CD4-positive, alpha-beta T cell (primary cell): ENCODE measurements at regions not wholly inside any gene's neighbourhood (a gene's known extent, or its start where the extent isn't known, plus 50 kb on each side); places are given as distances from the start of the nearest gene placed in this dataset.
"Not testable (repeated sequence)": the region's sequence is repeated elsewhere in the genome, so short reads cannot be mapped to it uniquely, and the experiment has no call there.

ENCODE experiments used
- ATAC-seq: fragments of 200-7000 bp; cut with Tn5 transposase; one replicate; pipeline ENCODE4 v1.10.0; 2022; ENCODE audit warnings: mild to moderate bottlenecking; ENCODE audit not compliant: poor library complexity
- CTCF ChIA-PET: fragments of 350-600 bp; sonication (Branson Sonifier 250); formaldehyde crosslinking; loops from one replicate; lab custom pipeline; 2021; ENCODE audit warnings: antibody characterized with exemption, inconsistent platforms; lab: Charles Lee
- POLR2A ChIA-PET: fragments of 350-600 bp; sonication (Branson Sonifier 250); formaldehyde crosslinking; loops from one replicate; lab custom pipeline; 2021; ENCODE audit warnings: antibody characterized with exemption, inconsistent platforms; lab: Charles Lee
- DNase-seq, 14 experiments: peaks; one replicate each; pipeline ENCODE4 v3.0.0-alpha.2; 2013 to 2020; ENCODE audit warnings: mixed read lengths in 2 of 14
- H3K27ac ChIP-seq, 2 donors: one replicate each; pipeline versions ENCODE4 v1.5.1 to v1.7.0; 2013; ENCODE audit warnings: low read length in 2 of 2, low read depth in 1 of 2, mild to moderate bottlenecking in 1 of 2
- H3K27me3 ChIP-seq, 2 experiments: 1 replicate in 1 of 2; 2 replicates in 1 of 2; pipeline versions ENCODE4 v1.6.1 to v1.7.0; 2013; ENCODE audit warnings: low read length in 2 of 2, control low read depth in 1 of 2, mild to moderate bottlenecking in 1 of 2, moderate library complexity in 1 of 2; ENCODE audit not compliant: insufficient read depth in 2 of 2, control insufficient read depth in 1 of 2
- H3K36me3 ChIP-seq: one replicate; pipeline ENCODE4 v1.6.1; 2013; ENCODE audit warnings: low read length, control low read depth; ENCODE audit not compliant: insufficient read depth
- H3K4me1 ChIP-seq: one replicate; pipeline ENCODE4 v1.6.1; 2013; ENCODE audit warnings: low read length, control low read depth; ENCODE audit not compliant: insufficient read depth
- H3K4me3 ChIP-seq: one replicate; pipeline ENCODE4 v1.5.1; 2013; ENCODE audit warnings: mild to moderate bottlenecking, low read length, moderate library complexity
- H3K9me3 ChIP-seq, 2 experiments: 1 replicate in 1 of 2; 2 replicates in 1 of 2; pipeline versions ENCODE4 v1.6.1 to v1.7.0; 2013; ENCODE audit warnings: low read length in 2 of 2, mild to moderate bottlenecking in 2 of 2, control low read depth in 1 of 2, moderate library complexity in 1 of 2; ENCODE audit not compliant: control insufficient read depth in 1 of 2, insufficient read depth in 1 of 2
- H3K27ac Mint-ChIP-seq: one replicate; pipeline ENCODE4 v1.8.0; 2020; ENCODE audit warnings: mixed read lengths
- H3K27me3 Mint-ChIP-seq: one replicate; pipeline ENCODE4 v1.8.0; 2021; ENCODE audit warnings: mixed read lengths
- H3K36me3 Mint-ChIP-seq: one replicate; pipeline ENCODE4 v1.8.0; 2021; ENCODE audit warnings: low read depth, mixed read lengths
- H3K4me1 Mint-ChIP-seq: one replicate; pipeline ENCODE4 v1.8.0; 2021; ENCODE audit warnings: low read depth, mixed read lengths
- H3K4me3 Mint-ChIP-seq: one replicate; pipeline ENCODE4 v1.8.0; 2020; ENCODE audit warnings: mild to moderate bottlenecking, mixed read lengths
- H3K9me3 Mint-ChIP-seq: one replicate; pipeline ENCODE4 v1.8.0; 2020; ENCODE audit warnings: mixed read lengths
- CTCF ChIP-seq: fragments of 200-600 bp; IDR thresholded peaks from one replicate; pipeline ENCODE4 v1.8.0; 2022; ENCODE audit warnings: antibody characterized with exemption, mild to moderate bottlenecking
- intact Hi-C, 2 experiments: fragments of 100-400 bp; cut with DNase I in 1 of 2; cut with micrococcal nuclease in 1 of 2; formaldehyde crosslinking; loops; one replicate each; pipeline versions ENCODE4 v1.15.1 to v1.9.0; 2023 to 2025; cut with DNase I, micrococcal nuclease

- Histone ChIP-seq H3K27ac (no peak overlapping the region), H3K36me3 (no peaks in the 10 kb centered on the region), H3K9me3 (peaks cover 0 to 5% of the 10 kb centered on the region in 2 experiments), H3K4me3 (no peak overlapping the region), H3K27me3 (peaks cover 0 to 4% of the 10 kb centered on the region in 2 experiments), H3K4me1 (no peaks in the 10 kb centered on the region)
- Mint-ChIP-seq H3K4me3 (no peak overlapping the region), H3K9me3 (peaks cover 14% of the 10 kb centered on the region), H3K27ac (no peak overlapping the region), H3K36me3 (no peaks in the 10 kb centered on the region), H3K4me1 (no peaks in the 10 kb centered on the region), H3K27me3 (no peaks in the 10 kb centered on the region)
- intact Hi-C loops: no loop called here
- ATAC-seq (no peak), DNase-seq (no peak)
- TF ChIP-seq CTCF: no peak
- ChIA-PET POLR2A (no interaction called here), CTCF (no interaction called here)
These were observed 68.3 kb upstream of the RC3H1 start for GRCh38 chr1:174090471-174090870.

GRCh38 chr1:174080819-174081218 is 58.7 kb upstream of the RC3H1 start:
- Mint-ChIP-seq H3K4me3 (no peak overlapping the region), H3K27ac (no peak overlapping the region), H3K4me1 (no peaks in the 10 kb centered on the region), H3K9me3 (peaks cover 3% of the 10 kb centered on the region), H3K27me3 (no peaks in the 10 kb centered on the region), H3K36me3 (no peaks in the 10 kb centered on the region)
- TF ChIP-seq CTCF: no peak
- H3K9me3 ChIP-seq: peaks cover 0 to 4% of the 10 kb centered on the region in 2 experiments
- ChIA-PET CTCF (no interaction called here), POLR2A (no interaction called here)
- intact Hi-C loops: no loop called here
- H3K27ac ChIP-seq: no peak overlapping the region
- no peaks in the 10 kb centered on the region for H3K36me3 ChIP-seq
- no peak overlapping the region for H3K4me3 ChIP-seq
- H3K27me3 ChIP-seq: no peaks in the 10 kb centered on the region
- DNase-seq (no peak), ATAC-seq (no peak)
- no peaks in the 10 kb centered on the region for H3K4me1 ChIP-seq

DNA sequence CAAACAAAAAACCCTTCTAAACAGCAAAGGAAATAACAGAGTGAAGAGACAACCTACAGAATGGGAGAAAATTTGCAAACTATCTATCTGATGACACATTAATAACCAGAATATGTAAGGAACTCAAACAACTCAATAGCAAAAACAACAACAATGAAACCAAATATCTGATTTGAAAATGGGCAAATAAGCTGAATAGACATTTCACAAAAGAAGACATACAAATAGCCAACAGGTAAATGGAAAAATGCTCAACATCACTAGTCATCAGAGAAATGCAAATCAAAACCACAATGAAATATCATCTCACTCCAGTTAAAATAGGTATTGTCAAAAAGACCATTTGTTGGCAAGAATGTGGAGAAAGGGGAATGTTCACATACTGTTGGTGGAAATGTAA is 57.6 kb upstream of the RC3H1 start:
- H3K36me3 Mint-ChIP-seq: no peaks in the 10 kb centered on the region
- no peaks in the 10 kb centered on the region for H3K27me3 ChIP-seq
- no peaks in the 10 kb centered on the region for H3K27me3 Mint-ChIP-seq
- H3K4me1 Mint-ChIP-seq: no peaks in the 10 kb centered on the region
- TF ChIP-seq CTCF: no peak
- intact Hi-C loops: loop anchor here in 1 of 2 experiments (10.0 kb wide), 1 partner anchor 1335 kb away; no protein-coding TSS in a partner anchor
- no peak overlapping the region for H3K4me3 Mint-ChIP-seq
- no peaks in the 10 kb centered on the region for H3K4me1 ChIP-seq
- H3K9me3 Mint-ChIP-seq: peaks cover 2% of the 10 kb centered on the region
- no peak for ATAC-seq
- H3K27ac ChIP-seq: no peak overlapping the region
- ChIA-PET CTCF (no interaction called here), POLR2A (no interaction called here)
- H3K9me3 ChIP-seq: peaks cover 0 to 4% of the 10 kb centered on the region in 2 experiments
- no peak overlapping the region for H3K27ac Mint-ChIP-seq
- H3K4me3 ChIP-seq: no peak overlapping the region
- H3K36me3 ChIP-seq: no peaks in the 10 kb centered on the region
- DNase-seq: no peak

GRCh38 chr1:174078916-174079315 is 56.8 kb upstream of the RC3H1 start:
- H3K4me1 Mint-ChIP-seq, H3K4me3 Mint-ChIP-seq, H3K27ac ChIP-seq, H3K4me1 ChIP-seq, ATAC-seq, H3K4me3 ChIP-seq, H3K9me3 Mint-ChIP-seq, H3K27ac Mint-ChIP-seq, H3K36me3 Mint-ChIP-seq, POLR2A ChIA-PET, H3K36me3 ChIP-seq, H3K27me3 ChIP-seq, H3K27me3 Mint-ChIP-seq, H3K9me3 ChIP-seq, DNase-seq: not testable (repeated sequence)
- CTCF ChIA-PET: interaction anchor here (0.7 to 0.9 kb wide), 2 partner anchors 11 to 1232 kb away, joined by 3 to 4 read pairs; no protein-coding TSS in a partner anchor
- intact Hi-C loops: loop anchor here in 1 of 2 experiments (10.0 kb wide), 1 partner anchor 1334 kb away; no protein-coding TSS in a partner anchor
